ENCODE measurements at regions not wholly inside any gene's neighbourhood (a gene's known extent, or its start where the extent isn't known, plus 50 kb on each side); places are given as distances from the start of the nearest gene placed in this dataset.

GRCh38 chr6:77535172-77535571, 71.9 kb upstream of the HTR1B start:
- H3K9me3 ChIP-seq (ENCODE audit: low read depth, low read length, poor library complexity, severe bottlenecking) = no peaks in the 10 kb centered on the region
- no peaks in the 10 kb centered on the region for H3K4me1 ChIP-seq (ENCODE audit: insufficient read depth, low read length, poor library complexity, severe bottlenecking)
- no TSS peak for BruUV-seq (replicated peaks)
- H3K4me3 ChIP-seq (ENCODE audit: low read depth, low read length, poor library complexity, severe bottlenecking) = no peak overlapping the region
- H3K27me3 ChIP-seq (replicated peaks; ENCODE audit: insufficient read depth, low read depth, low read length, poor library complexity) = no peaks in the 10 kb centered on the region
- TF ChIP-seq CTCF (conservative IDR thresholded peaks at IDR 0.05; ENCODE audit: low read depth, low read length) (no peak), EZH2 (IDR thresholded peaks at IDR 0.05; ENCODE audit: borderline replicate concordance, low read depth, low read length, poor library complexity, severe bottlenecking) (no peak)
- CTCF ChIA-PET = no interaction called here
- H3K27ac ChIP-seq (ENCODE audit: low read depth, low read length, poor library complexity, severe bottlenecking) = no peak overlapping the region
- no peak for DNase-seq (ENCODE audit: low spot score)
- POLR2A ChIA-PET (ENCODE audit: low non-redundant PET) = no interaction called here
- intact Hi-C loops (cut with micrococcal nuclease; ENCODE audit: unreplicated experiment) = no loop called here
- H3K36me3 ChIP-seq (ENCODE audit: insufficient read depth, low read length, poor library complexity, severe bottlenecking) = no peaks in the 10 kb centered on the region

- intact Hi-C loops (cut with micrococcal nuclease; ENCODE audit: unreplicated experiment) = no loop called here
- ChIA-PET CTCF (no interaction called here), POLR2A (ENCODE audit: low non-redundant PET) (no interaction called here)
- no TSS peak for BruUV-seq (replicated peaks)
- no peak for TF ChIP-seq CTCF (conservative IDR thresholded peaks at IDR 0.05; ENCODE audit: low read depth, low read length)
- TF ChIP-seq EZH2 (IDR thresholded peaks at IDR 0.05; ENCODE audit: borderline replicate concordance, low read depth, low read length, poor library complexity, severe bottlenecking) = no peak
- Histone ChIP-seq H3K27me3 (replicated peaks; ENCODE audit: insufficient read depth, low read depth, low read length, poor library complexity) (no peaks in the 10 kb centered on the region), H3K36me3 (ENCODE audit: insufficient read depth, low read length, poor library complexity, severe bottlenecking) (no peaks in the 10 kb centered on the region), H3K27ac (ENCODE audit: low read depth, low read length, poor library complexity, severe bottlenecking) (no peak overlapping the region), H3K9me3 (ENCODE audit: low read depth, low read length, poor library complexity, severe bottlenecking) (no peaks in the 10 kb centered on the region), H3K4me1 (ENCODE audit: insufficient read depth, low read length, poor library complexity, severe bottlenecking) (no peaks in the 10 kb centered on the region), H3K4me3 (ENCODE audit: low read depth, low read length, poor library complexity, severe bottlenecking) (no peak overlapping the region)
- DNase-seq (ENCODE audit: low spot score) = no peak
These were observed 73.4 kb upstream of the HTR1B start for GRCh38 chr6:77536701-77537100.

DNA sequence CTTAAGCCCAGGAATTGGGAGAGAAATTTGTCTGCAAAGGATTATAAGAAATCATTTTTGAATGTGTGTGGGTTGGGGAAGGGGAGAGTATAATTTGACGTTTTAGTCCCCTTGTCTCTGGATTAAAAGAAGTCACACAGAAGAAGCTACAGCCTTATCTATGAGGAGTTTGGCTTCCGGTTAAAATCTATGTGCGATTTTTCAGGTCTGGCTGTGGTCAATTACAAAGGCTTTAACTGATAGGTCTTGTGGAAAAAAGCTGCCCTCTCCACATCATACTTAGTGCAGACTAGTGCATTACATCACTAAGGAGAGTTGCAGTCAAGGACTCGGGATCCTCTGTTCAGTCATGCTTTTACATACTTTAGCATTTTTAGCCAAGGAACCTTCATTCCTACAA, 80.3 kb upstream of the HTR1B start:
- no TSS peak for BruUV-seq (replicated peaks)
- CTCF ChIA-PET = no interaction called here
- no peaks in the 10 kb centered on the region for H3K36me3 ChIP-seq (ENCODE audit: insufficient read depth, low read length, poor library complexity, severe bottlenecking)

More for the DNA sequence above, 80.3 kb upstream of the HTR1B start:
- no peak overlapping the region for H3K27ac ChIP-seq (ENCODE audit: low read depth, low read length, poor library complexity, severe bottlenecking)
- no peaks in the 10 kb centered on the region for H3K4me1 ChIP-seq (ENCODE audit: insufficient read depth, low read length, poor library complexity, severe bottlenecking)
- no peak for TF ChIP-seq EZH2 (IDR thresholded peaks at IDR 0.05; ENCODE audit: borderline replicate concordance, low read depth, low read length, poor library complexity, severe bottlenecking)
- TF ChIP-seq CTCF (conservative IDR thresholded peaks at IDR 0.05; ENCODE audit: low read depth, low read length) = no peak
- no peaks in the 10 kb centered on the region for H3K27me3 ChIP-seq (replicated peaks; ENCODE audit: insufficient read depth, low read depth, low read length, poor library complexity)
- no peaks in the 10 kb centered on the region for H3K9me3 ChIP-seq (ENCODE audit: low read depth, low read length, poor library complexity, severe bottlenecking)
- intact Hi-C loops (cut with micrococcal nuclease; ENCODE audit: unreplicated experiment) = no loop called here
- no peak for DNase-seq (ENCODE audit: low spot score)
- POLR2A ChIA-PET (ENCODE audit: low non-redundant PET) = no interaction called here
- H3K4me3 ChIP-seq (ENCODE audit: low read depth, low read length, poor library complexity, severe bottlenecking) = no peak overlapping the region

Data from A673 (cell line).